ENCODE measurements at regions not wholly inside any gene's neighbourhood (a gene's known extent, or its start where the extent isn't known, plus 50 kb on each side); places are given as distances from the start of the nearest gene placed in this dataset.
"Not testable (repeated sequence)": the region's sequence is repeated elsewhere in the genome, so short reads cannot be mapped to it uniquely, and the experiment has no call there.

GRCh38 chr4:120568731-120569130 is 353.8 kb downstream of the PRDM5 start:
- H3K36me3 ChIP-seq, result no peaks in the 10 kb centered on the region
- no peak overlapping the region for H3K4me3 ChIP-seq
- no peak for DNase-seq
- no peaks in the 10 kb centered on the region for H3K27me3 ChIP-seq (ENCODE audit: low read depth)
- H3K9me3 ChIP-seq (replicated peaks), result no peaks in the 10 kb centered on the region
- TF ChIP-seq CTCF (IDR thresholded peaks at IDR 0.05; ENCODE audit: borderline replicate concordance), result no peak
- H3K27ac ChIP-seq (replicated peaks), result no peak overlapping the region
- no peaks in the 10 kb centered on the region for H3K4me1 ChIP-seq
- intact Hi-C loops (cut with micrococcal nuclease), result no loop called here

- intact Hi-C loops (cut with micrococcal nuclease), result no loop called here
- no peak for DNase-seq
- H3K27ac ChIP-seq (replicated peaks), result no peak overlapping the region
- H3K9me3 ChIP-seq (replicated peaks), result peaks cover 20% of the 10 kb centered on the region
- H3K36me3 ChIP-seq, result no peaks in the 10 kb centered on the region
- no peaks in the 10 kb centered on the region for H3K4me1 ChIP-seq
- H3K27me3 ChIP-seq (ENCODE audit: low read depth), result no peaks in the 10 kb centered on the region
- no peak overlapping the region for H3K4me3 ChIP-seq
- no peak for TF ChIP-seq CTCF (IDR thresholded peaks at IDR 0.05; ENCODE audit: borderline replicate concordance)
These were observed 360.9 kb downstream of the PRDM5 start for GRCh38 chr4:120561648-120562047.

GRCh38 chr4:120557372-120557771 is 365.2 kb downstream of the PRDM5 start:
- no peak for TF ChIP-seq CTCF (IDR thresholded peaks at IDR 0.05; ENCODE audit: borderline replicate concordance)
- Histone ChIP-seq H3K4me1 (peaks cover 5% of the 10 kb centered on the region), H3K27me3 (ENCODE audit: low read depth) (no peaks in the 10 kb centered on the region), H3K36me3 (no peaks in the 10 kb centered on the region), H3K4me3 (no peak overlapping the region), H3K27ac (replicated peaks) (no peak overlapping the region), H3K9me3 (replicated peaks) (peaks cover 16% of the 10 kb centered on the region)
- no peak for DNase-seq
- intact Hi-C loops (cut with micrococcal nuclease), result no loop called here

GRCh38 chr4:120555058-120555457 is 367.5 kb downstream of the PRDM5 start:
- no peaks in the 10 kb centered on the region for H3K36me3 ChIP-seq
- H3K27ac ChIP-seq (replicated peaks), result no peak overlapping the region
- no peaks in the 10 kb centered on the region for H3K9me3 ChIP-seq (replicated peaks)
- DNase-seq, result no peak
- H3K4me1 ChIP-seq, result peaks cover 5% of the 10 kb centered on the region
- H3K27me3 ChIP-seq (ENCODE audit: low read depth), result no peaks in the 10 kb centered on the region
- no peak overlapping the region for H3K4me3 ChIP-seq
- no peak for TF ChIP-seq CTCF (IDR thresholded peaks at IDR 0.05; ENCODE audit: borderline replicate concordance)
- intact Hi-C loops (cut with micrococcal nuclease), result no loop called here

GRCh38 chr4:120554086-120554485 is 368.4 kb downstream of the PRDM5 start:
- H3K27me3 ChIP-seq (ENCODE audit: low read depth), result no peaks in the 10 kb centered on the region
- intact Hi-C loops (cut with micrococcal nuclease), result no loop called here

GRCh38 chr4:120550624-120551220 is 371.8 kb downstream of the PRDM5 start:
- H3K4me3 ChIP-seq; H3K27ac ChIP-seq (replicated peaks); H3K36me3 ChIP-seq; intact Hi-C loops (cut with micrococcal nuclease); H3K4me1 ChIP-seq; H3K27me3 ChIP-seq (ENCODE audit: low read depth); H3K9me3 ChIP-seq (replicated peaks); DNase-seq: not testable (repeated sequence)

More at GRCh38 chr4:120554086-120554485, 368.4 kb downstream of the PRDM5 start:
- H3K4me3 ChIP-seq, result no peak overlapping the region
- no peak for DNase-seq
- H3K27ac ChIP-seq (replicated peaks), result no peak overlapping the region
- TF ChIP-seq CTCF (IDR thresholded peaks at IDR 0.05; ENCODE audit: borderline replicate concordance), result no peak
- H3K36me3 ChIP-seq, result no peaks in the 10 kb centered on the region
- H3K4me1 ChIP-seq, result peaks cover 5% of the 10 kb centered on the region
- H3K9me3 ChIP-seq (replicated peaks), result no peaks in the 10 kb centered on the region

Measured in left ventricle myocardium inferior (tissue), 1 donor.